HepG2 (cell line): ENCODE measurements at regions not wholly inside any gene's neighbourhood (a gene's known extent, or its start where the extent isn't known, plus 50 kb on each side); places are given as distances from the start of the nearest gene placed in this dataset.

ENCODE experiments used
- FOXK2 ChIP-seq: fragments of 450-650 bp; IDR thresholded peaks from 2 replicates; pipeline ENCODE4 v1.6.1; 2016
- HMG20B ChIP-seq: conservative IDR thresholded peaks from 2 replicates; pipeline ENCODE4 v1.6.1; 2016; ENCODE audit warnings: missing genetic modification reagents, missing compliant biosample characterization
- MTF2 ChIP-seq: sonication (generic); formaldehyde crosslinking; IDR thresholded peaks from 2 replicates; pipeline ENCODE4 v1.5.0; 2020; ENCODE audit warnings: missing genetic modification reagents, borderline replicate concordance
- ZMYM3 ChIP-seq: sonication (generic); formaldehyde crosslinking; IDR thresholded peaks from 2 replicates; pipeline ENCODE4 v1.5.1; 2020; ENCODE audit warnings: mild to moderate bottlenecking, missing genetic modification reagents
- ZNF10 ChIP-seq: sonication (generic); formaldehyde crosslinking; IDR thresholded peaks from 2 replicates; pipeline ENCODE4 v1.4.0; 2020; ENCODE audit warnings: mild to moderate bottlenecking, low read depth, missing genetic modification reagents, borderline replicate concordance
- ZNF33A ChIP-seq: sonication (generic); formaldehyde crosslinking; IDR thresholded peaks from 2 replicates; pipeline ENCODE4 v1.5.1; 2020; ENCODE audit warnings: missing genetic modification reagents, mild to moderate bottlenecking, moderate library complexity, borderline replicate concordance
- ZNF343 ChIP-seq: sonication (generic); formaldehyde crosslinking; IDR thresholded peaks from 2 replicates; pipeline ENCODE4 v1.4.0; 2020; ENCODE audit warnings: mild to moderate bottlenecking, missing genetic modification reagents
- ZNF441 ChIP-seq: sonication (generic); formaldehyde crosslinking; IDR thresholded peaks from 2 replicates; pipeline ENCODE4 v1.7.0; 2021; ENCODE audit warnings: missing genetic modification reagents, borderline replicate concordance
- ZNF879 ChIP-seq: sonication (generic); formaldehyde crosslinking; IDR thresholded peaks from 2 replicates; pipeline ENCODE4 v1.8.1; 2023; ENCODE audit warnings: missing genetic modification reagents
- TF ChIP-seq, protein P1 (sequence below): sonication (generic); formaldehyde crosslinking; conservative IDR thresholded peaks from 2 replicates; pipeline ENCODE4 v1.5.0; 2020; ENCODE audit warnings: missing genetic modification reagents
- TF ChIP-seq, protein P2 (sequence below): sonication (generic); formaldehyde crosslinking; IDR thresholded peaks from 2 replicates; pipeline ENCODE4 v1.5.1; 2020; ENCODE audit warnings: mild to moderate bottlenecking, missing genetic modification reagents, borderline replicate concordance
- TF ChIP-seq, protein P3 (sequence below): sonication (generic); formaldehyde crosslinking; IDR thresholded peaks from 2 replicates; pipeline ENCODE4 v1.4.0; 2020; ENCODE audit warnings: mild to moderate bottlenecking, missing genetic modification reagents

DNA sequence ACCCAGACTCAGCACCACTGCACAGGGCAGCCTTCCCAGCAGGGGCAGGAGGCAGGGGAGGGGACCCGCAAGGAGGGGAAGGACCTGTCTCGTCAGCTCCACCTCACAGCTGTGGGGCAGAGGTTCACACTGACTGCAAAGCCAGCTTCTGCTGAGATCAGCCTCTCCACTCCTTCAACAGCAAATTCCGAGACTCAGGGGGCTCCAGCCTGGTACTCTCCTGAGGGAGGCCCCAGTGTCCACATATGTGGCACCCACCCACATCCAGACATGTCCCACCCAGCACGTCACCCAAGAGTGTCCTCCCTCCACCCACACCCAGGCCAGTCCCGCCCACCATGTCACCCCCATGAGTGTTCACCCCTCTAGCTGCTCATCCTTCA is 329.5 kb downstream of the NPHP4 start (continued):
- TF ChIP-seq, protein P1, sequence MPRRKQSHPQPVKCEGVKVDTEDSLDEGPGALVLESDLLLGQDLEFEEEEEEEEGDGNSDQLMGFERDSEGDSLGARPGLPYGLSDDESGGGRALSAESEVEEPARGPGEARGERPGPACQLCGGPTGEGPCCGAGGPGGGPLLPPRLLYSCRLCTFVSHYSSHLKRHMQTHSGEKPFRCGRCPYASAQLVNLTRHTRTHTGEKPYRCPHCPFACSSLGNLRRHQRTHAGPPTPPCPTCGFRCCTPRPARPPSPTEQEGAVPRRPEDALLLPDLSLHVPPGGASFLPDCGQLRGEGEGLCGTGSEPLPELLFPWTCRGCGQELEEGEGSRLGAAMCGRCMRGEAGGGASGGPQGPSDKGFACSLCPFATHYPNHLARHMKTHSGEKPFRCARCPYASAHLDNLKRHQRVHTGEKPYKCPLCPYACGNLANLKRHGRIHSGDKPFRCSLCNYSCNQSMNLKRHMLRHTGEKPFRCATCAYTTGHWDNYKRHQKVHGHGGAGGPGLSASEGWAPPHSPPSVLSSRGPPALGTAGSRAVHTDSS (CRISPR knock-in tag), result no peak
- TF ChIP-seq ZMYM3 (CRISPR knock-in tag), result no peak
- no peak for TF ChIP-seq ZNF879 (CRISPR knock-in tag)
- TF ChIP-seq, protein P2, sequence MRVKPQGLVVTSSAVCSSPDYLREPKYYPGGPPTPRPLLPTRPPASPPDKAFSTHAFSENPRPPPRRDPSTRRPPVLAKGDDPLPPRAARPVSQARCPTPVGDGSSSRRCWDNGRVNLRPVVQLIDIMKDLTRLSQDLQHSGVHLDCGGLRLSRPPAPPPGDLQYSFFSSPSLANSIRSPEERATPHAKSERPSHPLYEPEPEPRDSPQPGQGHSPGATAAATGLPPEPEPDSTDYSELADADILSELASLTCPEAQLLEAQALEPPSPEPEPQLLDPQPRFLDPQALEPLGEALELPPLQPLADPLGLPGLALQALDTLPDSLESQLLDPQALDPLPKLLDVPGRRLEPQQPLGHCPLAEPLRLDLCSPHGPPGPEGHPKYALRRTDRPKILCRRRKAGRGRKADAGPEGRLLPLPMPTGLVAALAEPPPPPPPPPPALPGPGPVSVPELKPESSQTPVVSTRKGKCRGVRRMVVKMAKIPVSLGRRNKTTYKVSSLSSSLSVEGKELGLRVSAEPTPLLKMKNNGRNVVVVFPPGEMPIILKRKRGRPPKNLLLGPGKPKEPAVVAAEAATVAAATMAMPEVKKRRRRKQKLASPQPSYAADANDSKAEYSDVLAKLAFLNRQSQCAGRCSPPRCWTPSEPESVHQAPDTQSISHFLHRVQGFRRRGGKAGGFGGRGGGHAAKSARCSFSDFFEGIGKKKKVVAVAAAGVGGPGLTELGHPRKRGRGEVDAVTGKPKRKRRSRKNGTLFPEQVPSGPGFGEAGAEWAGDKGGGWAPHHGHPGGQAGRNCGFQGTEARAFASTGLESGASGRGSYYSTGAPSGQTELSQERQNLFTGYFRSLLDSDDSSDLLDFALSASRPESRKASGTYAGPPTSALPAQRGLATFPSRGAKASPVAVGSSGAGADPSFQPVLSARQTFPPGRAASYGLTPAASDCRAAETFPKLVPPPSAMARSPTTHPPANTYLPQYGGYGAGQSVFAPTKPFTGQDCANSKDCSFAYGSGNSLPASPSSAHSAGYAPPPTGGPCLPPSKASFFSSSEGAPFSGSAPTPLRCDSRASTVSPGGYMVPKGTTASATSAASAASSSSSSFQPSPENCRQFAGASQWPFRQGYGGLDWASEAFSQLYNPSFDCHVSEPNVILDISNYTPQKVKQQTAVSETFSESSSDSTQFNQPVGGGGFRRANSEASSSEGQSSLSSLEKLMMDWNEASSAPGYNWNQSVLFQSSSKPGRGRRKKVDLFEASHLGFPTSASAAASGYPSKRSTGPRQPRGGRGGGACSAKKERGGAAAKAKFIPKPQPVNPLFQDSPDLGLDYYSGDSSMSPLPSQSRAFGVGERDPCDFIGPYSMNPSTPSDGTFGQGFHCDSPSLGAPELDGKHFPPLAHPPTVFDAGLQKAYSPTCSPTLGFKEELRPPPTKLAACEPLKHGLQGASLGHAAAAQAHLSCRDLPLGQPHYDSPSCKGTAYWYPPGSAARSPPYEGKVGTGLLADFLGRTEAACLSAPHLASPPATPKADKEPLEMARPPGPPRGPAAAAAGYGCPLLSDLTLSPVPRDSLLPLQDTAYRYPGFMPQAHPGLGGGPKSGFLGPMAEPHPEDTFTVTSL, result no peak
- TF ChIP-seq FOXK2, result no peak
- TF ChIP-seq HMG20B, result no peak
- no peak for TF ChIP-seq ZNF441 (CRISPR knock-in tag)
- no peak for TF ChIP-seq ZNF33A (CRISPR knock-in tag)
- no peak for TF ChIP-seq ZNF10 (CRISPR knock-in tag)
- TF ChIP-seq MTF2 (CRISPR knock-in tag), result no peak
- TF ChIP-seq, protein P3, sequence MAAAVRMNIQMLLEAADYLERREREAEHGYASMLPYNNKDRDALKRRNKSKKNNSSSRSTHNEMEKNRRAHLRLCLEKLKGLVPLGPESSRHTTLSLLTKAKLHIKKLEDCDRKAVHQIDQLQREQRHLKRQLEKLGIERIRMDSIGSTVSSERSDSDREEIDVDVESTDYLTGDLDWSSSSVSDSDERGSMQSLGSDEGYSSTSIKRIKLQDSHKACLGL, result no peak
- TF ChIP-seq ZNF343 (CRISPR knock-in tag), result no peak
